WTC11 (cell line): ENCODE measurements at regions not wholly inside any gene's neighbourhood (a gene's known extent, or its start where the extent isn't known, plus 50 kb on each side); places are given as distances from the start of the nearest gene placed in this dataset.

Source experiments
- ATF3 ChIP-seq: sonication (generic); formaldehyde crosslinking; conservative IDR thresholded peaks from 2 replicates; pipeline ENCODE4 v1.8.1; 2022; ENCODE audit warnings: mild to moderate bottlenecking, missing genetic modification reagents
- CDX4 ChIP-seq: fragments of 250-450 bp; sonication (Bioruptor Pico); IDR thresholded peaks from 2 replicates; pipeline ENCODE4 v1.9.0; 2021; ENCODE audit warnings: moderate library complexity, mild to moderate bottlenecking, inconsistent platforms, borderline replicate concordance
- CREM ChIP-seq: sonication (generic); formaldehyde crosslinking; IDR thresholded peaks from 2 replicates; pipeline ENCODE4 v1.8.1; 2022; ENCODE audit warnings: mild to moderate bottlenecking, missing genetic modification reagents, moderate library complexity
- CTCF ChIP-seq: fragments of 200-600 bp; IDR thresholded peaks from 2 replicates; pipeline ENCODE4 v1.8.0; 2022; ENCODE audit warnings: antibody characterized with exemption
- ELF4 ChIP-seq: sonication (generic); formaldehyde crosslinking; IDR thresholded peaks from 2 replicates; pipeline ENCODE4 v1.8.1; 2022; ENCODE audit warnings: low read depth, mild to moderate bottlenecking, moderate library complexity, missing genetic modification reagents
- HMGXB4 ChIP-seq: sonication (generic); formaldehyde crosslinking; IDR thresholded peaks from 2 replicates; pipeline ENCODE4 v1.8.1; 2023; ENCODE audit warnings: mild to moderate bottlenecking, moderate library complexity, missing genetic modification reagents
- IRF2 ChIP-seq: sonication (generic); formaldehyde crosslinking; IDR thresholded peaks from 2 replicates; pipeline ENCODE4 v1.8.0; 2022; ENCODE audit warnings: low read depth, missing genetic modification reagents, borderline replicate concordance
- SMAD3 ChIP-seq: sonication (generic); formaldehyde crosslinking; IDR thresholded peaks from 2 replicates; pipeline ENCODE4 v1.8.0; 2022; ENCODE audit warnings: missing genetic modification reagents, mild to moderate bottlenecking, borderline replicate concordance
- TEAD1 ChIP-seq: sonication (generic); formaldehyde crosslinking; IDR thresholded peaks from 2 replicates; pipeline ENCODE4 v1.8.0; 2022; ENCODE audit warnings: mild to moderate bottlenecking, missing genetic modification reagents
- TEAD4 ChIP-seq: sonication (generic); formaldehyde crosslinking; IDR thresholded peaks from 2 replicates; pipeline ENCODE4 v1.8.0; 2022; ENCODE audit warnings: mild to moderate bottlenecking, missing genetic modification reagents
- ZBTB21 ChIP-seq: sonication (generic); formaldehyde crosslinking; IDR thresholded peaks from 2 replicates; pipeline ENCODE4 v1.8.1; 2023; ENCODE audit warnings: mild to moderate bottlenecking, missing genetic modification reagents, borderline replicate concordance
- ZNF416 ChIP-seq: fragments of 250-450 bp; sonication (Bioruptor Pico); IDR thresholded peaks from 2 replicates; pipeline ENCODE4 v1.9.0; 2021; ENCODE audit warnings: mild to moderate bottlenecking, inconsistent platforms
- ZNF512 ChIP-seq: sonication (generic); formaldehyde crosslinking; IDR thresholded peaks from 2 replicates; pipeline ENCODE4 v1.8.1; 2022; ENCODE audit warnings: missing genetic modification reagents, borderline replicate concordance

- TF ChIP-seq CREM (no peak), ELF4 (no peak), IRF2 (CRISPR knock-in tag) (no peak), ZBTB21 (CRISPR knock-in tag) (no peak), ATF3 (CRISPR knock-in tag) (no peak), SMAD3 (CRISPR knock-in tag) (no peak), HMGXB4 (CRISPR knock-in tag) (no peak), ZNF416 (CRISPR knock-in tag) (no peak), CTCF (no peak), TEAD4 (CRISPR knock-in tag) (no peak), ZNF512 (CRISPR knock-in tag) (no peak), CDX4 (CRISPR knock-in tag) (no peak), TEAD1 (CRISPR knock-in tag) (no peak)
These were observed 180.2 kb upstream of the FSTL5 start for GRCh38 chr4:162343967-162344366.
